ENCODE measurements at regions not wholly inside any gene's neighbourhood (a gene's known extent, or its start where the extent isn't known, plus 50 kb on each side); places are given as distances from the start of the nearest gene placed in this dataset.
A peak's percentile ranks its signal among the peaks of the same experiment; 100 is the strongest.

DNA sequence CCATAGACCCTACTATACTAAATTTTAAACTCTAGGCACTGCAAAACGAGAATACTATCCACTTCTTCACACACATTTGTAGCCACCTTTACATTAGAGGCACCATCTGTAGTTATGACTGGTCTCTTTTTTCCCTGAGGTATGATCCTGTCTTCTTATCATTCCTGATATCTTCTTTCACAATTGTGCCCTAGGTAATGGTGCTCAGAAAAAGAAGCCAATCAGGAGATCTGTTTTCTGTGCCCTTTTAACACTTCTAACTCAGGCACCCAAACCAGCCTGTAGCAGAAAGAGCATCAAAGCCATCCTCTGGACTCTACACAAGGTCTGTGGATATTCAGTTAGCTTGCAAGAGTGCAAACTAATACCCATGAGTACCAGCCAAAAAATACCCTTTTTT is 149.7 kb upstream of the SGK1 start:
- no peaks in the 10 kb centered on the region for H3K27me3 ChIP-seq
- H3K9me3 ChIP-seq = no peaks in the 10 kb centered on the region
- no peak for DNase-seq (ENCODE audit: low spot score in 2 of 2)
- no peak overlapping the region for H3K4me3 ChIP-seq
- peaks cover 44% of the 10 kb centered on the region for H3K4me1 ChIP-seq
- no peaks in the 10 kb centered on the region for H3K36me3 ChIP-seq
- H3K27ac ChIP-seq = no peak overlapping the region
- WGBS = 61% methylated on average over 1 of the region's 1 CpG
- TF ChIP-seq POLR2AphosphoS5 (IDR thresholded peaks at IDR 0.05) (no peak), POLR2A (IDR thresholded peaks at IDR 0.05) (no peak), EP300 (IDR thresholded peaks at IDR 0.05) (no peak)
- TF ChIP-seq, protein P1, sequence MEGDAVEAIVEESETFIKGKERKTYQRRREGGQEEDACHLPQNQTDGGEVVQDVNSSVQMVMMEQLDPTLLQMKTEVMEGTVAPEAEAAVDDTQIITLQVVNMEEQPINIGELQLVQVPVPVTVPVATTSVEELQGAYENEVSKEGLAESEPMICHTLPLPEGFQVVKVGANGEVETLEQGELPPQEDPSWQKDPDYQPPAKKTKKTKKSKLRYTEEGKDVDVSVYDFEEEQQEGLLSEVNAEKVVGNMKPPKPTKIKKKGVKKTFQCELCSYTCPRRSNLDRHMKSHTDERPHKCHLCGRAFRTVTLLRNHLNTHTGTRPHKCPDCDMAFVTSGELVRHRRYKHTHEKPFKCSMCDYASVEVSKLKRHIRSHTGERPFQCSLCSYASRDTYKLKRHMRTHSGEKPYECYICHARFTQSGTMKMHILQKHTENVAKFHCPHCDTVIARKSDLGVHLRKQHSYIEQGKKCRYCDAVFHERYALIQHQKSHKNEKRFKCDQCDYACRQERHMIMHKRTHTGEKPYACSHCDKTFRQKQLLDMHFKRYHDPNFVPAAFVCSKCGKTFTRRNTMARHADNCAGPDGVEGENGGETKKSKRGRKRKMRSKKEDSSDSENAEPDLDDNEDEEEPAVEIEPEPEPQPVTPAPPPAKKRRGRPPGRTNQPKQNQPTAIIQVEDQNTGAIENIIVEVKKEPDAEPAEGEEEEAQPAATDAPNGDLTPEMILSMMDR (IDR thresholded peaks at IDR 0.05) = no peak

DNA sequence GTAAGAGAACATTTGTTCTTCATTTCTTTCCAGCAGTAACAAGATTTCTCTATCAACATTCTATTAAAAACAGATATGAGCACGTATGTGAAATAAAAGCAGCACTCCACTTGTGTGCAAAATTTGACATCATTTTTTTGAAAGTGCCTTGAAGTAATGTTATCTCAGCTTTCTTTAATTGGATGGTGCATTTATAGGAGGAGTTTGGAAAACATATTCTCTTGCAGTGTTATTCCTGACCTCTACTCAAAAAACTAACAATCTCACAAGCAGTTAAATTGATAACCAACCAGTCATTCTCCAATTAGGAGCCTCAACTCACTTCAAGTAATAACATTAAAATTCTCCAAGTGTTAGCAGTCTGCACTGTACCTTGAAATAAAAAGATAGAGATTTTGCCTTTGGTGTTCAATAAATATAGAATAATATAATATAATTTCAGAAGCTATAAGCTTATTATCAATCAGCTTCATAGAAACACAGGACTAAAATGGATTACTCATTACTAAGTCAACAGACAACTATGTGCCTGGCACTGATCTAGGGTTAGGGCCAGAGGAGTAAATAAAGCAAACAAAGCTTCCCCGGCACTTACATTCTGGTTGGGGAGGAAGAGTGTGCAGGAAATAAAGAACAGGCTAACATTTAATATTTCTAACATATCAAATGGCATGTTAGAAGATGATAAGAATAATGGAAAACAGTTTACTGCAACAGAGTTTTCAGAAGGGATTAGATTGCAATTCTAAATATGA is 149.0 kb upstream of the SGK1 start:
- Histone ChIP-seq H3K4me1 (peaks cover 37% of the 10 kb centered on the region), H3K4me3 (no peak overlapping the region), H3K27me3 (no peaks in the 10 kb centered on the region), H3K27ac (peak overlapping the region; percentile 27), H3K9me3 (no peaks in the 10 kb centered on the region), H3K36me3 (no peaks in the 10 kb centered on the region)
- no peak for TF ChIP-seq EP300 (IDR thresholded peaks at IDR 0.05)
- TF ChIP-seq, protein P1 (IDR thresholded peaks at IDR 0.05) = no peak
- no peak for TF ChIP-seq POLR2AphosphoS5 (IDR thresholded peaks at IDR 0.05)
- TF ChIP-seq POLR2A (IDR thresholded peaks at IDR 0.05) = no peak
- 28% methylated on average over 2 of the region's 2 CpGs for WGBS
- no peak for DNase-seq (ENCODE audit: low spot score in 2 of 2)

- Histone ChIP-seq H3K27ac (peak overlapping the region; percentile 64), H3K36me3 (no peaks in the 10 kb centered on the region), H3K4me3 (no peak overlapping the region), H3K27me3 (no peaks in the 10 kb centered on the region), H3K4me1 (peaks cover 36% of the 10 kb centered on the region), H3K9me3 (no peaks in the 10 kb centered on the region)
- DNase-seq (ENCODE audit: low spot score in 2 of 2) = no peak
- 53% methylated on average over 9 of the region's 9 CpGs for WGBS
- TF ChIP-seq POLR2A (IDR thresholded peaks at IDR 0.05) = no peak
- TF ChIP-seq POLR2AphosphoS5 (IDR thresholded peaks at IDR 0.05) = no peak
- no peak for TF ChIP-seq EP300 (IDR thresholded peaks at IDR 0.05)
- TF ChIP-seq, protein P1 (IDR thresholded peaks at IDR 0.05) = no peak
Observed at GRCh38 chr6:134464690-134465411, 146.9 kb upstream of the SGK1 start.

GRCh38 chr6:134458857-134459657 is 141.1 kb upstream of the SGK1 start:
- WGBS = 75% methylated on average over 7 of the region's 7 CpGs
- no peak for DNase-seq (ENCODE audit: low spot score in 2 of 2)
- TF ChIP-seq POLR2A (IDR thresholded peaks at IDR 0.05) = no peak
- TF ChIP-seq, protein P1 (IDR thresholded peaks at IDR 0.05) = no peak
- no peak for TF ChIP-seq EP300 (IDR thresholded peaks at IDR 0.05)
- TF ChIP-seq POLR2AphosphoS5 (IDR thresholded peaks at IDR 0.05) = no peak
- Histone ChIP-seq H3K27ac (no peak overlapping the region), H3K36me3 (no peaks in the 10 kb centered on the region), H3K4me1 (peaks cover 9% of the 10 kb centered on the region), H3K9me3 (no peaks in the 10 kb centered on the region), H3K27me3 (no peaks in the 10 kb centered on the region), H3K4me3 (no peak overlapping the region)

Data from suprapubic skin (tissue), 4 donors.